PC-3 (cell line): ENCODE measurements at regions not wholly inside any gene's neighbourhood (a gene's known extent, or its start where the extent isn't known, plus 50 kb on each side); places are given as distances from the start of the nearest gene placed in this dataset.
"Not testable (repeated sequence)": the region's sequence is repeated elsewhere in the genome, so short reads cannot be mapped to it uniquely, and the experiment has no call there.

Source experiments
- ATAC-seq: fragments of 200-7000 bp; cut with Tn5 transposase; 2 replicates; pipeline ENCODE4 v1.9.1; 2020; ENCODE audit warnings: mild to moderate bottlenecking, moderate library complexity
- BruUV-seq: library from RNA; stranded (reverse); fragments of 400-500 nt; replicated peaks from 2 replicates; lab custom pipeline; 2021; lab: Mats Ljungman, UMichigan
- CTCF ChIA-PET: fragments of 300-600 bp; sonication (Branson Sonifier 250); formaldehyde crosslinking; loops from one replicate; lab custom pipeline; 2022; ENCODE audit warnings: antibody characterized with exemption; lab: Charles Lee
- POLR2A ChIA-PET: fragments of 300-600 bp; sonication (Branson Sonifier 250); formaldehyde crosslinking; loops from one replicate; lab custom pipeline; 2022; ENCODE audit warnings: antibody characterized with exemption; ENCODE audit not compliant: unreplicated experiment; lab: Charles Lee
- DNase-seq: peaks from one replicate; pipeline ENCODE4 v3.0.0-alpha.2; 2015
- H2AFZ ChIP-seq: fragments of 300-600 bp; sonication (generic); 2 replicates; pipeline ENCODE4 v1.6.0; 2016; ENCODE audit warnings: antibody characterized with exemption, low read length
- H3F3A ChIP-seq: fragments of 300-600 bp; sonication (generic); one replicate; pipeline ENCODE4 v1.6.0; 2017; ENCODE audit warnings: antibody characterized with exemption, low read length, control low read depth, mild to moderate bottlenecking; ENCODE audit not compliant: unreplicated experiment
- H3K27ac ChIP-seq: fragments of 300-600 bp; sonication (generic); 2 replicates; pipeline ENCODE4 v1.5.1; 2016; ENCODE audit warnings: mild to moderate bottlenecking, low read length
- H3K27me3 ChIP-seq: fragments of 300-600 bp; sonication (generic); 2 replicates; pipeline ENCODE4 v1.6.1; 2016; ENCODE audit warnings: low read length, mixed read lengths
- H3K36me3 ChIP-seq: fragments of 300-600 bp; sonication (generic); 2 replicates; pipeline ENCODE4 v1.6.1; 2016; ENCODE audit warnings: low read depth, mixed run types, low read length, mixed read lengths
- H3K4me1 ChIP-seq: fragments of 300-600 bp; sonication (generic); 2 replicates; pipeline ENCODE4 v1.5.1; 2016; ENCODE audit warnings: low read length; ENCODE audit not compliant: insufficient read depth
- H3K4me2 ChIP-seq: fragments of 300-600 bp; sonication (generic); 2 replicates; pipeline ENCODE4 v1.6.0; 2016; ENCODE audit warnings: low read length
- H3K4me3 ChIP-seq: fragments of 300-600 bp; sonication (generic); 2 replicates; pipeline ENCODE4 v1.5.1; 2016; ENCODE audit warnings: mild to moderate bottlenecking, low read length, mixed read lengths
- H3K79me2 ChIP-seq: fragments of 300-600 bp; sonication (generic); 2 replicates; pipeline ENCODE4 v1.6.1; 2017; ENCODE audit warnings: low read length, mixed read lengths
- H3K9ac ChIP-seq: fragments of 300-600 bp; sonication (generic); 2 replicates; pipeline ENCODE4 v1.6.0; 2016; ENCODE audit warnings: mild to moderate bottlenecking, low read length
- H3K9me2 ChIP-seq: fragments of 300-600 bp; sonication (generic); replicated peaks from 2 replicates; pipeline ENCODE4 v1.6.1; 2016; ENCODE audit warnings: mixed run types, low read length, mixed read lengths
- H3K9me3 ChIP-seq: fragments of 300-600 bp; sonication (generic); 2 replicates; pipeline ENCODE4 v1.6.1; 2016; ENCODE audit warnings: low read length, mixed read lengths
- H4K20me1 ChIP-seq: fragments of 300-600 bp; sonication (generic); 2 replicates; pipeline ENCODE4 v1.6.1; 2016; ENCODE audit warnings: low read length, mixed read lengths
- EZH2 ChIP-seq: fragments of 300-600 bp; sonication (generic); IDR thresholded peaks from one replicate; pipeline ENCODE4 v1.6.1; 2017; ENCODE audit warnings: antibody characterized with exemption, mild to moderate bottlenecking, low read length; ENCODE audit not compliant: unreplicated experiment
- EZH2phosphoT487 ChIP-seq: fragments of 300-600 bp; sonication (generic); IDR thresholded peaks from 2 replicates; pipeline ENCODE4 v1.6.1; 2018; ENCODE audit warnings: mild to moderate bottlenecking, antibody characterized with exemption, low read length, borderline replicate concordance
- intact Hi-C: fragments of 100-400 bp; cut with micrococcal nuclease; formaldehyde crosslinking; loops from 2 replicates; pipeline ENCODE4 v1.9.0; 2023
- TF ChIP-seq, protein P1 (sequence below): fragments of 300-600 bp; sonication (generic); conservative IDR thresholded peaks from 2 replicates; pipeline ENCODE4 v1.5.1; 2017; ENCODE audit warnings: antibody characterized with exemption, low read depth, mild to moderate bottlenecking, low read length

DNA sequence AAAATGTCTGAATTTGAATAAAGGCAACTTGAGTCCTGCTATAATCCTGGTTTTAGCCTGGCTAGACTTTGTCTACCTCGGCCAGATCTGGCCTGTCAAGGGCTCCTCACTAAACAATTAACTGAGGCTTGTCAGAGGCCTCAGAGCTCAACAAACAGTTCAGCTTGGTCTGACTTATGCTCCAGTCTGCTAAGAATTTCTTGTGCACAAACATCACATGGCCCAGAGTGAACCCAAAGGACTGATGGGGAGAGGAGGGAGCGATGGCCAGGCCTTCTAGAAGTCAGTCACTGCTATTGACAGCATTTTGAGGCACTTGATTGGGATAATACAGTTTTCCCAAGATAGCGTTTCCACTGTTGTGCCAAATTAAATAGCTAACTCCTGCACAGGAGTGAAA, 555.1 kb upstream of the ID2 start:
- Histone ChIP-seq H4K20me1 (no peaks in the 10 kb centered on the region), H3K9me3 (no peaks in the 10 kb centered on the region), H3K79me2 (no peaks in the 10 kb centered on the region), H3K9ac (no peak overlapping the region), H3K4me2 (no peak overlapping the region), H3K4me3 (no peak overlapping the region), H3K27me3 (no peaks in the 10 kb centered on the region), H3K36me3 (no peaks in the 10 kb centered on the region), H2AFZ (no peak overlapping the region), H3K27ac (no peak overlapping the region), H3K4me1 (no peaks in the 10 kb centered on the region), H3F3A (no peaks in the 10 kb centered on the region), H3K9me2 (no peaks in the 10 kb centered on the region)
- TF ChIP-seq EZH2phosphoT487 (no peak), EZH2 (no peak)
- TF ChIP-seq, protein P1, sequence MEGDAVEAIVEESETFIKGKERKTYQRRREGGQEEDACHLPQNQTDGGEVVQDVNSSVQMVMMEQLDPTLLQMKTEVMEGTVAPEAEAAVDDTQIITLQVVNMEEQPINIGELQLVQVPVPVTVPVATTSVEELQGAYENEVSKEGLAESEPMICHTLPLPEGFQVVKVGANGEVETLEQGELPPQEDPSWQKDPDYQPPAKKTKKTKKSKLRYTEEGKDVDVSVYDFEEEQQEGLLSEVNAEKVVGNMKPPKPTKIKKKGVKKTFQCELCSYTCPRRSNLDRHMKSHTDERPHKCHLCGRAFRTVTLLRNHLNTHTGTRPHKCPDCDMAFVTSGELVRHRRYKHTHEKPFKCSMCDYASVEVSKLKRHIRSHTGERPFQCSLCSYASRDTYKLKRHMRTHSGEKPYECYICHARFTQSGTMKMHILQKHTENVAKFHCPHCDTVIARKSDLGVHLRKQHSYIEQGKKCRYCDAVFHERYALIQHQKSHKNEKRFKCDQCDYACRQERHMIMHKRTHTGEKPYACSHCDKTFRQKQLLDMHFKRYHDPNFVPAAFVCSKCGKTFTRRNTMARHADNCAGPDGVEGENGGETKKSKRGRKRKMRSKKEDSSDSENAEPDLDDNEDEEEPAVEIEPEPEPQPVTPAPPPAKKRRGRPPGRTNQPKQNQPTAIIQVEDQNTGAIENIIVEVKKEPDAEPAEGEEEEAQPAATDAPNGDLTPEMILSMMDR, result no peak
- ChIA-PET POLR2A (no interaction called here), CTCF (no interaction called here)
- BruUV-seq, result no TSS peak
- intact Hi-C loops, result no loop called here
- DNase-seq (no peak), ATAC-seq (no peak)

DNA sequence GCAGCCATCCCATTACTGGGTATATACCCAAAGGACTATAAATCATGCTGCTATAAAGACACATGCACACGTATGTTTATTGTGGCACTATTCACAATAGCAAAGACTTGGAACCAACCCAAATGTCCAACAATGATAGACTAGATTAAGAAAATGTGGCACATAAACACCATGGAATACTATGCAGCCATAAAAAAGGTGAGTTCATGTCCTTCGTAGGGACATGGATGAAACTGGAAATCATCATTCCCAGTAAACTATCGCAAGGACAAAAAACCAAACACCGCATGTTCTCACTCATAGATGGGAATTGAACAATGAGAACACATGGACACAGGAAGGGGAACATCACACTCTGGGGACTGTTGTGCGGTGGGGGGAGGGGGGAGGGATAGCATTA, 550.4 kb upstream of the ID2 start:
- H3K4me1 ChIP-seq, H3K9ac ChIP-seq, H3K36me3 ChIP-seq, intact Hi-C loops, ATAC-seq, H3F3A ChIP-seq, H3K4me3 ChIP-seq, H3K79me2 ChIP-seq, H2AFZ ChIP-seq, H3K27me3 ChIP-seq, POLR2A ChIA-PET, BruUV-seq, H3K9me3 ChIP-seq, DNase-seq, CTCF ChIA-PET, H3K4me2 ChIP-seq, H3K27ac ChIP-seq, H4K20me1 ChIP-seq, H3K9me2 ChIP-seq: not testable (repeated sequence)

DNA sequence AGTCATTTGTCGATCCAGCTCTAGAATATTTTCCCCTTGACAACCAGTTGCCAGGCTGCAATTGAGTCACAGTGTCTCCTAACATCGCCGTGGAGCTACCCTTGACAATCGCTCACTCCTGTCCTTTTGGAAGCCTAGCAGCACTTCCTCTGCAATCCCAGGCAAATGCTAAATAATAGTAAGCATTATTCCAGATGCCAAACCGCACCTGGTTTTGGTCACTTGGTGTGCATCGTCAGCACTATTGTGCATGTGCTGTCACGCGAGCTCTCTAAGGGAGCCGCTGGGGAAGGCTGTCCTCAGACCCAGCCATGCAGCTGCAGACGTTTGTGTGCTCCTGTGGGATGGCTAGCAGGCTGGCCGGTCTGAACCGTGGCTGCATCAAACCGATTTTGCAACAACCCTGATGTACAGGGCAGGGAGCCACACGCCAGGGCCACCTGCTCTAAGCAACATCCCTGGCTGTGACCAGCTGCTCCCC, 549.5 kb upstream of the ID2 start:
- no peaks in the 10 kb centered on the region for H4K20me1 ChIP-seq
- no peaks in the 10 kb centered on the region for H3K36me3 ChIP-seq
- ChIA-PET CTCF (no interaction called here), POLR2A (no interaction called here)
- DNase-seq (no peak), ATAC-seq (no peak)
- no TSS peak for BruUV-seq
- no peak overlapping the region for H2AFZ ChIP-seq
- H3K9me3 ChIP-seq, result no peaks in the 10 kb centered on the region
- H3K79me2 ChIP-seq, result no peaks in the 10 kb centered on the region
- H3K4me1 ChIP-seq, result no peaks in the 10 kb centered on the region
- no peaks in the 10 kb centered on the region for H3F3A ChIP-seq
- H3K4me2 ChIP-seq, result no peak overlapping the region
- TF ChIP-seq EZH2phosphoT487, result no peak
- TF ChIP-seq EZH2, result no peak
- TF ChIP-seq, protein P1, result no peak
- H3K27me3 ChIP-seq, result no peaks in the 10 kb centered on the region
- intact Hi-C loops, result no loop called here
- no peak overlapping the region for H3K4me3 ChIP-seq
- H3K9me2 ChIP-seq, result 0 out of 2 replicates have a peak, but pooled peaks cover 6% of the 10 kb centered on the region
- no peak overlapping the region for H3K9ac ChIP-seq
- no peak overlapping the region for H3K27ac ChIP-seq
